Suprapubic skin (tissue), 4 donors: ENCODE measurements at regions not wholly inside any gene's neighbourhood (a gene's known extent, or its start where the extent isn't known, plus 50 kb on each side); places are given as distances from the start of the nearest gene placed in this dataset.

ENCODE experiments used
- DNase-seq, 2 donors: peaks; one replicate each; pipeline ENCODE4 v3.0.0-alpha.2; 2019; ENCODE audit warnings: low spot score in 2 of 2
- H3K27ac ChIP-seq: fragments of 200-600 bp; sonication (generic); one replicate; pipeline ENCODE4 v1.5.1; 2019
- H3K27me3 ChIP-seq: fragments of 200-600 bp; sonication (generic); one replicate; pipeline ENCODE4 v1.5.1; 2019
- H3K36me3 ChIP-seq: fragments of 200-600 bp; sonication (generic); one replicate; pipeline ENCODE4 v1.5.1; 2019
- H3K4me1 ChIP-seq: fragments of 200-600 bp; sonication (generic); one replicate; pipeline ENCODE4 v1.5.1; 2019
- H3K4me3 ChIP-seq: fragments of 200-600 bp; sonication (generic); one replicate; pipeline ENCODE4 v1.5.1; 2019; ENCODE audit warnings: mild to moderate bottlenecking
- H3K9me3 ChIP-seq: fragments of 200-600 bp; sonication (generic); one replicate; pipeline ENCODE4 v1.5.1; 2019
- CTCF ChIP-seq, 2 donors: fragments of 200-600 bp in 1 of 2; fragments of 450-650 bp in 1 of 2; sonication (generic) in 1 of 2; IDR thresholded peaks; one replicate each; pipeline ENCODE4 v1.5.1; 2016 to 2019; ENCODE audit warnings: antibody characterized with exemption in 2 of 2, mild to moderate bottlenecking in 1 of 2, moderate library complexity in 1 of 2
- EP300 ChIP-seq: sonication (generic); formaldehyde crosslinking; IDR thresholded peaks from one replicate; pipeline ENCODE4 v1.6.1; 2017; ENCODE audit warnings: antibody characterized with exemption
- POLR2A ChIP-seq, 2 donors: fragments of 450-650 bp; IDR thresholded peaks; one replicate each; pipeline ENCODE4 v1.6.1; 2017; ENCODE audit warnings: antibody characterized with exemption in 2 of 2, mild to moderate bottlenecking in 2 of 2, moderate library complexity in 2 of 2
- POLR2AphosphoS5 ChIP-seq, 3 donors: sonication (generic); formaldehyde crosslinking; IDR thresholded peaks; one replicate each; pipeline ENCODE4 v1.6.1; 2017; ENCODE audit warnings: antibody characterized with exemption in 3 of 3
- WGBS: methylation state at CpG from one replicate; pipeline ENCODE4 v1.1.5; 2018; 5-methylcytosine and 5-hydroxymethylcytosine counted together

- no peak for DNase-seq
- peaks cover 29% of the 10 kb centered on the region for H3K36me3 ChIP-seq
- no peak for TF ChIP-seq CTCF (IDR thresholded peaks at IDR 0.05)
- no peak for TF ChIP-seq EP300
- no peak for TF ChIP-seq POLR2AphosphoS5 (IDR thresholded peaks at IDR 0.05)
- TF ChIP-seq POLR2A (IDR thresholded peaks at IDR 0.05), result no peak
- H3K27me3 ChIP-seq, result no peaks in the 10 kb centered on the region
- H3K4me3 ChIP-seq, result no peak overlapping the region
- no peaks in the 10 kb centered on the region for H3K9me3 ChIP-seq
- H3K4me1 ChIP-seq, result no peaks in the 10 kb centered on the region
- WGBS, result 91% methylated on average over 4 of the region's 4 CpGs
- no peak overlapping the region for H3K27ac ChIP-seq
These were observed 88.1 kb downstream of the SEPTIN7 start for GRCh38 chr7:35889001-35889400.

DNA sequence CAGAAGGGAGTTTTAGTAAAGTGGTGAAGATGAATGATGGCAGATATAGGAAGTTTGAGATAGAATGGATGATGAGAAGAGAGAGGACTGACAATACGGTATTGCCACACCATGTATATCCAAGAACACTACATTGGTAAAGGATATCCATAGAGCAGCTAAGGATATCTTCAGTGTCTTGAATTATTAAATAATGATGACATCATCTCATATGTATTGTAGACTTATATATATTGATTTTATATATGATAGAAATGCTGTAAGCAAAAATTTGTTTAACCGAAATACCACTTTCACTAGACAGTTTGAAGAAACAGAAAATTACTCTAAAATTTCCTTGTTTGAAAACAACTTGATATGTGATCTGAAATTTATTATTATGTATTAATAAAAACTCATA, 89.0 kb downstream of the SEPTIN7 start:
- TF ChIP-seq CTCF (IDR thresholded peaks at IDR 0.05) (no peak), POLR2A (IDR thresholded peaks at IDR 0.05) (no peak), EP300 (no peak)
- Histone ChIP-seq H3K27ac (no peak overlapping the region), H3K27me3 (no peaks in the 10 kb centered on the region), H3K9me3 (no peaks in the 10 kb centered on the region), H3K36me3 (peaks cover 23% of the 10 kb centered on the region), H3K4me1 (no peaks in the 10 kb centered on the region), H3K4me3 (no peak overlapping the region)
- WGBS, result 97% methylated on average over 2 of the region's 2 CpGs
- no peak for DNase-seq

GRCh38 chr7:35891004-35891830, 90.4 kb downstream of the SEPTIN7 start:
- Histone ChIP-seq H3K4me3 (no peak overlapping the region), H3K36me3 (peaks cover 23% of the 10 kb centered on the region), H3K4me1 (no peaks in the 10 kb centered on the region), H3K9me3 (no peaks in the 10 kb centered on the region), H3K27me3 (no peaks in the 10 kb centered on the region), H3K27ac (no peak overlapping the region)
- DNase-seq, result no peak
- TF ChIP-seq EP300 (no peak), POLR2AphosphoS5 (IDR thresholded peaks at IDR 0.05) (no peak), CTCF (IDR thresholded peaks at IDR 0.05) (no peak), POLR2A (IDR thresholded peaks at IDR 0.05) (no peak)
- WGBS, result 92% methylated on average over 3 of the region's 3 CpGs

- DNase-seq, result no peak
- Histone ChIP-seq H3K27ac (no peak overlapping the region), H3K4me1 (no peaks in the 10 kb centered on the region), H3K36me3 (peaks cover 14% of the 10 kb centered on the region), H3K9me3 (no peaks in the 10 kb centered on the region), H3K27me3 (no peaks in the 10 kb centered on the region), H3K4me3 (no peak overlapping the region)
- WGBS, result 95% methylated on average over 1 of the region's 1 CpG
- TF ChIP-seq CTCF (IDR thresholded peaks at IDR 0.05), result no peak
- no peak for TF ChIP-seq POLR2AphosphoS5 (IDR thresholded peaks at IDR 0.05)
- no peak for TF ChIP-seq POLR2A (IDR thresholded peaks at IDR 0.05)
- no peak for TF ChIP-seq EP300
These were observed 92.8 kb downstream of the SEPTIN7 start for GRCh38 chr7:35893649-35894048.

GRCh38 chr7:35894721-35895120, 93.9 kb downstream of the SEPTIN7 start:
- DNase-seq, result no peak
- no peaks in the 10 kb centered on the region for H3K9me3 ChIP-seq
- no peaks in the 10 kb centered on the region for H3K4me1 ChIP-seq
- WGBS, result 94% methylated on average over 1 of the region's 1 CpG
- no peak overlapping the region for H3K27ac ChIP-seq
- TF ChIP-seq CTCF (IDR thresholded peaks at IDR 0.05) (no peak), EP300 (no peak), POLR2AphosphoS5 (IDR thresholded peaks at IDR 0.05) (no peak), POLR2A (IDR thresholded peaks at IDR 0.05) (no peak)
- H3K4me3 ChIP-seq, result no peak overlapping the region
- H3K27me3 ChIP-seq, result no peaks in the 10 kb centered on the region
- H3K36me3 ChIP-seq, result peaks cover 19% of the 10 kb centered on the region
